ENCODE measurements at regions not wholly inside any gene's neighbourhood (a gene's known extent, or its start where the extent isn't known, plus 50 kb on each side); places are given as distances from the start of the nearest gene placed in this dataset.

- TF ChIP-seq POLR2A (IDR thresholded peaks at IDR 0.05; ENCODE audit: low read length) (no peak), PBX3 (IDR thresholded peaks at IDR 0.05) (no peak), CTCF (IDR thresholded peaks at IDR 0.05) (no peak), JUNB (IDR thresholded peaks at IDR 0.05) (no peak), HOXA7 (CRISPR knock-in tag; IDR thresholded peaks at IDR 0.05) (no peak), EP300 (IDR thresholded peaks at IDR 0.05) (no peak), CHD4 (IDR thresholded peaks at IDR 0.05; ENCODE audit: borderline replicate concordance) (no peak), HMGXB4 (CRISPR knock-in tag; IDR thresholded peaks at IDR 0.05; ENCODE audit: borderline replicate concordance) (no peak), RAD21 (conservative IDR thresholded peaks at IDR 0.05 in 1 of 2, IDR thresholded peaks at IDR 0.05 in 1 of 2) (no peak), RFX5 (IDR thresholded peaks at IDR 0.05) (no peak)
These were observed 1298.7 kb upstream of the CNTN5 start for GRCh38 chr11:97722065-97722464.

Data from A549 (cell line).